Endothelial cell of umbilical vein (primary cell): ENCODE measurements at regions not wholly inside any gene's neighbourhood (a gene's known extent, or its start where the extent isn't known, plus 50 kb on each side); places are given as distances from the start of the nearest gene placed in this dataset.

Experiments
- EZH2 ChIP-seq: IDR thresholded peaks from 2 replicates; pipeline ENCODE4 v1.6.1; 2012; ENCODE audit warnings: borderline replicate concordance, low read depth, mild to moderate bottlenecking, moderate library complexity, low read length, inconsistent platforms; ENCODE audit not compliant: severe bottlenecking
- FOS ChIP-seq: IDR thresholded peaks from 2 replicates; pipeline ENCODE4 v1.6.1; 2011; ENCODE audit warnings: mild to moderate bottlenecking, low read length, moderate library complexity, borderline replicate concordance; ENCODE audit not compliant: insufficient read depth
- GATA2 ChIP-seq: IDR thresholded peaks from 2 replicates; pipeline ENCODE4 v1.7.0; 2011; ENCODE audit warnings: low read depth, mild to moderate bottlenecking, moderate library complexity, mixed read lengths, low read length; ENCODE audit not compliant: insufficient read length, insufficient read depth
- MYC ChIP-seq: IDR thresholded peaks from one replicate; pipeline ENCODE4 v1.6.1; 2011; ENCODE audit warnings: mild to moderate bottlenecking, low read depth, low read length
- POLR2A ChIP-seq: IDR thresholded peaks from 2 replicates; pipeline ENCODE4 v1.6.1; 2012; ENCODE audit warnings: low read depth, mild to moderate bottlenecking, control low read depth, low read length
- POLR2AphosphoS5 ChIP-seq: IDR thresholded peaks from 2 replicates; pipeline ENCODE4 v1.6.1; 2012; ENCODE audit warnings: low read depth, mild to moderate bottlenecking, control low read depth, low read length, moderate library complexity; ENCODE audit not compliant: insufficient read depth
- TF ChIP-seq, protein P1 (sequence below), 2 donors: IDR thresholded peaks; 1 replicate in 1 of 2; 2 replicates in 1 of 2; pipeline ENCODE4 v1.5.1; 2011; ENCODE audit warnings: low read length in 2 of 2, mild to moderate bottlenecking in 2 of 2, moderate library complexity in 2 of 2, control low read depth in 1 of 2, inconsistent platforms in 1 of 2, low read depth in 1 of 2; ENCODE audit not compliant: insufficient read depth in 1 of 2; ENCODE audit errors: extremely low read depth in 1 of 2
- TF ChIP-seq, protein P2 (sequence below): IDR thresholded peaks from 2 replicates; pipeline ENCODE4 v1.6.1; 2011; ENCODE audit not compliant: insufficient read depth, insufficient read length

DNA sequence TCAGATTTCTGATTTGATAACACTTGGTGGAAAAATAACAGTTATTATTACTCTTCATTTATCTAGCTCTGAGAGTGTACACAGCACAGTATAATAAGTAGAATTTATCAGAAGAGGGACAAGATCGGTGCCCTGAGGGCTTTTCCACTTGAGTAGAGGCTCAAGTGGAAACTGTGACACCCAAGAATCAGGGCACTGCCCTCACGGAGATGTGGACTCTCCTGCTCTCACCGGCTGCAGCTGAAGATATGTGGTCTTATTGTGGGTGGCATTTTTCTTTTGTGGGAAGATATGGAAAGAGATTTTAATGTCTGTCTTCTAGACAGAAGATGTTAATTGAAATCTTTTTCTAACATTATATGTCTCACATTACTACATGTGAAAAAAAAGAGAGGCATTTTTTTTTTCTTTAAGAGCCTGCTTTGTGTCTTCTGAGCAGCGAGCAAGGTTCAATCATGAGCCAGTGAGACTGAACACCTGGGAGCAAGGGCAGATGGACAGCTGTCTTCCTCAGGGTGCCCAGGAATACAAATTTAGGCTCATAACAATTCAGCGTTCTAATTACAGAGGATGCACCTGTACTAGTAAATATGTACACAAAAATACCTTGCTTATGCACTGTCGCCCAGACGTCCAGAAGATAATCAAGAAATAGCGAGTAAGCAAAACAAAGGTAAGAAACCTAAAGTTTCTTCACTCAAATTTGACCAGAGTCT lies 1098.2 kb upstream of the FANCL start:
- no peak for TF ChIP-seq GATA2
- TF ChIP-seq, protein P1, sequence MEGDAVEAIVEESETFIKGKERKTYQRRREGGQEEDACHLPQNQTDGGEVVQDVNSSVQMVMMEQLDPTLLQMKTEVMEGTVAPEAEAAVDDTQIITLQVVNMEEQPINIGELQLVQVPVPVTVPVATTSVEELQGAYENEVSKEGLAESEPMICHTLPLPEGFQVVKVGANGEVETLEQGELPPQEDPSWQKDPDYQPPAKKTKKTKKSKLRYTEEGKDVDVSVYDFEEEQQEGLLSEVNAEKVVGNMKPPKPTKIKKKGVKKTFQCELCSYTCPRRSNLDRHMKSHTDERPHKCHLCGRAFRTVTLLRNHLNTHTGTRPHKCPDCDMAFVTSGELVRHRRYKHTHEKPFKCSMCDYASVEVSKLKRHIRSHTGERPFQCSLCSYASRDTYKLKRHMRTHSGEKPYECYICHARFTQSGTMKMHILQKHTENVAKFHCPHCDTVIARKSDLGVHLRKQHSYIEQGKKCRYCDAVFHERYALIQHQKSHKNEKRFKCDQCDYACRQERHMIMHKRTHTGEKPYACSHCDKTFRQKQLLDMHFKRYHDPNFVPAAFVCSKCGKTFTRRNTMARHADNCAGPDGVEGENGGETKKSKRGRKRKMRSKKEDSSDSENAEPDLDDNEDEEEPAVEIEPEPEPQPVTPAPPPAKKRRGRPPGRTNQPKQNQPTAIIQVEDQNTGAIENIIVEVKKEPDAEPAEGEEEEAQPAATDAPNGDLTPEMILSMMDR (IDR thresholded peaks at IDR 0.05; ENCODE audit: extremely low read depth in 1 of 2, insufficient read depth in 1 of 2, low read depth in 1 of 2, low read length in 2 of 2), result no peak
- TF ChIP-seq POLR2A, result no peak
- no peak for TF ChIP-seq POLR2AphosphoS5
- TF ChIP-seq EZH2, result no peak
- TF ChIP-seq, protein P2, sequence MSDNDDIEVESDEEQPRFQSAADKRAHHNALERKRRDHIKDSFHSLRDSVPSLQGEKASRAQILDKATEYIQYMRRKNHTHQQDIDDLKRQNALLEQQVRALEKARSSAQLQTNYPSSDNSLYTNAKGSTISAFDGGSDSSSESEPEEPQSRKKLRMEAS, result no peak
- TF ChIP-seq FOS, result no peak
- TF ChIP-seq MYC, result no peak
